ENCODE measurements at regions not wholly inside any gene's neighbourhood (a gene's known extent, or its start where the extent isn't known, plus 50 kb on each side); places are given as distances from the start of the nearest gene placed in this dataset.

GRCh38 chr13:21297914-21298831 is 121.7 kb downstream of the MRPL57 start (continued):
- TF ChIP-seq YEATS2 (CRISPR knock-in tag; IDR thresholded peaks at IDR 0.05; ENCODE audit: borderline replicate concordance) (peak; percentile 99), ZNF30 (CRISPR knock-in tag; IDR thresholded peaks at IDR 0.05) (no peak), ATF7 (IDR thresholded peaks at IDR 0.05) (peak; percentile 61), ATF7 (CRISPR knock-in tag; IDR thresholded peaks at IDR 0.05) (peak; percentile 45; the same call in 1 of the 2 replicates), ZKSCAN8 (CRISPR knock-in tag; IDR thresholded peaks at IDR 0.05; ENCODE audit: borderline replicate concordance) (peak; percentile 54; the same call in 1 of the 2 replicates), ZFP82 (CRISPR knock-in tag; IDR thresholded peaks at IDR 0.05; ENCODE audit: borderline replicate concordance) (no peak), ZNF878 (CRISPR knock-in tag; IDR thresholded peaks at IDR 0.05) (no peak), ZNF446 (CRISPR knock-in tag; IDR thresholded peaks at IDR 0.05) (no peak), MEIS2 (CRISPR knock-in tag; IDR thresholded peaks at IDR 0.05) (no peak; the same call in 1 of the 2 replicates), JUND (CRISPR knock-in tag; IDR thresholded peaks at IDR 0.05) (no peak), ZBTB26 (CRISPR knock-in tag; IDR thresholded peaks at IDR 0.05; ENCODE audit: borderline replicate concordance) (peak; percentile 80; the same call in 1 of the 2 replicates), SNAPC2 (CRISPR knock-in tag; IDR thresholded peaks at IDR 0.05) (no peak), NFE2L1 (CRISPR knock-in tag; IDR thresholded peaks at IDR 0.05; ENCODE audit: borderline replicate concordance) (no peak), ZNF891 (CRISPR knock-in tag; IDR thresholded peaks at IDR 0.05) (peak; percentile 80), ZBTB7B (CRISPR knock-in tag; IDR thresholded peaks at IDR 0.05) (0 out of 2 replicates have a peak, but pooled peaks have one; percentile 41), ZNF138 (CRISPR knock-in tag; IDR thresholded peaks at IDR 0.05; ENCODE audit: low read depth) (no peak), STAG1 (CRISPR knock-in tag; IDR thresholded peaks at IDR 0.05) (peak; percentile 44; the same call in 1 of the 2 replicates), FOXA1 (IDR thresholded peaks at IDR 0.05) (no peak), FOXA1 (CRISPR knock-in tag; IDR thresholded peaks at IDR 0.05) (peak; percentile 26; the same call in 1 of the 2 replicates), SMAD3 (CRISPR knock-in tag; IDR thresholded peaks at IDR 0.05) (no peak), IRX3 (CRISPR knock-in tag; IDR thresholded peaks at IDR 0.05; ENCODE audit: borderline replicate concordance, low read depth) (no peak), ZNF850 (CRISPR knock-in tag; conservative IDR thresholded peaks at IDR 0.05) (no peak), ZNF770 (CRISPR knock-in tag; IDR thresholded peaks at IDR 0.05) (no peak), TFDP2 (CRISPR knock-in tag; IDR thresholded peaks at IDR 0.05) (peak; percentile 85), MIER3 (CRISPR knock-in tag; IDR thresholded peaks at IDR 0.05; ENCODE audit: borderline replicate concordance) (peak; percentile 86)
- TF ChIP-seq, protein P1, sequence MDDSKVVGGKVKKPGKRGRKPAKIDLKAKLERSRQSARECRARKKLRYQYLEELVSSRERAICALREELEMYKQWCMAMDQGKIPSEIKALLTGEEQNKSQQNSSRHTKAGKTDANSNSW (CRISPR knock-in tag; IDR thresholded peaks at IDR 0.05; ENCODE audit: borderline replicate concordance): 0 out of 2 replicates have a peak, but pooled peaks have one; percentile 36
